OCI-LY1 (cell line): ENCODE measurements at regions not wholly inside any gene's neighbourhood (a gene's known extent, or its start where the extent isn't known, plus 50 kb on each side); places are given as distances from the start of the nearest gene placed in this dataset.

Experiments used
- CTCF ChIP-seq: fragments of 200-600 bp; sonication (generic), shearing (Covaris generic); IDR thresholded peaks from 2 replicates; pipeline ENCODE4 v1.5.1; 2017; ENCODE audit warnings: mild to moderate bottlenecking, antibody characterized with exemption, low read length, moderate library complexity, mixed read lengths
- EZH2 ChIP-seq: fragments of 200-600 bp; sonication (generic), shearing (Covaris generic); IDR thresholded peaks from 2 replicates; pipeline ENCODE4 v1.8.0; 2017; ENCODE audit warnings: borderline replicate concordance, mixed run types, mild to moderate bottlenecking, antibody characterized with exemption, low read length, moderate library complexity, mixed read lengths

DNA sequence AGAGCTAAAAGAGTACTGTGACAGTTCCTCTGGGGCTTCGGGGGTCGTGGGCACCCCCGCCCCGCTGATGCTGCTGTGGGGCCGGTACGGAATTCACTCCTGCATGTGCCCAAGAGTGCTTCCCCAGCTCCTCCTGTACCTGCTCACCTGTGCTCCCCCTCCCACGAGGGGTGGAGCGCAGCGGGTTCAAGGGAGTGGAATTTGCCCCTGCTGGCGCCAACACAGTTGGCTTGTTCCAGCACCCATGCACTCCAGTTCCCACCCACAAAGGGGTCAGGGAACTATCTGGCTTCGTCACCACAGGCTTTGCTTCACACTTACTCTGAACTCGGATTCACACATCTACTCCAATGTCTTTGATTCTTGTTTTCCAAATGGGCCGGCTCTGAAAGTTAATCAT, 1086.9 kb upstream of the CDH6 start:
- TF ChIP-seq CTCF (no peak), EZH2 (no peak)
